ENCODE measurements at regions not wholly inside any gene's neighbourhood (a gene's known extent, or its start where the extent isn't known, plus 50 kb on each side); places are given as distances from the start of the nearest gene placed in this dataset.

DNA sequence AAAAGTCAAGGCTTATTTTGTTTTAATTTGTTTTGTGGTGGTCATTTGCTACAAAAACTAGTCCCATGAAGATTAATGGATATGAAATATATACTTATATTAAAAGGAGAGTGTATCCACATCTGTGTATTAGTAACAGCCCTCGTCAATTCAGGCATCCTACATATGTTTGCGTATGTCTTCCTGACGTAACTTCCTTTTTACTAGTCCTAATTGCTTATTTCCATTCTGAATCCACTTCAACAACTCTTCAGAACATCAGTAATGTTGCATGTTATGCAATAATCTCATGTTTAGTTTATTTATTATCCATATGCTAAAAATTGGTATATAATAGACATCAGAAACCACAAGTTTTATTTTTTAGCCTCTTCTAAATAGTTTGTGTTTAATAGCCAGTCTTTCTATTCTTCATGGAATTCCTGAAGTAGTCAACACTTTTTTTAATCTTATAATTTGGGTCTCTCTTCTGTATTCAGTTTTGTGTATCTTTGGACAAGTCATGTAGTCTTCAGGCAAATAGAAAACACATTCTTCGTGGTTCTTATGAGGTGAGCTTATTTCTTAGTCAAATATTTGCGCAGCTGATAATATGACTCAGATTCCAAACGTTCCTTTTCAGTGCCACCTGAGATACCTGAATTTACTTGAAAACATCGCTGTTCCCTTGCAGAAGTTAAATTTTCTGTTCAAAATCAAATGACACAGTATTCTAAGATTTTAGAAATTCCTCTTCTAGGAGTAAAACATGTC lies 268.6 kb downstream of the CCDC59 start:
- Histone ChIP-seq H3K9ac (ENCODE audit: control insufficient read depth, extremely low read depth, insufficient read depth, low read length) (no peak overlapping the region), H3K36me3 (ENCODE audit: control insufficient read depth in 2 of 2, extremely low read depth in 1 of 2, insufficient read depth in 2 of 2, low read length in 2 of 2) (no peaks in the 10 kb centered on the region), H3K9me1 (ENCODE audit: control insufficient read depth, extremely low read depth, insufficient read depth, low read length) (no peaks in the 10 kb centered on the region), H3K27me3 (ENCODE audit: control insufficient read depth, extremely low read depth, insufficient read depth, low read length) (no peaks in the 10 kb centered on the region), H3K4me2 (ENCODE audit: control insufficient read depth, extremely low read depth, insufficient read depth, low read depth, low read length) (no peak overlapping the region), H2AFZ (ENCODE audit: control insufficient read depth, low read length) (no peak overlapping the region), H3K27ac (ENCODE audit: control insufficient read depth, insufficient read depth, low read length) (no peak overlapping the region), H3K9me3 (ENCODE audit: control insufficient read depth, low read depth, low read length) (no peaks in the 10 kb centered on the region), H3K4me1 (ENCODE audit: control insufficient read depth, extremely low read depth, insufficient read depth, low read length) (no peaks in the 10 kb centered on the region), H3K4me3 (ENCODE audit: control insufficient read depth in 2 of 3, extremely low read depth in 1 of 3, insufficient read depth in 2 of 3, low read depth in 1 of 3, low read length in 3 of 3) (no peak overlapping the region), H4K20me1 (ENCODE audit: control insufficient read depth, extremely low read depth, insufficient read depth, low read length) (no peaks in the 10 kb centered on the region), H3K79me2 (ENCODE audit: control insufficient read depth, insufficient read depth, low read length) (no peaks in the 10 kb centered on the region)
- DNase-seq (ENCODE audit: low read depth, low spot score), result no peak
- FAIRE-seq, result no peak
- dilution Hi-C loops (cut with MboI; ENCODE audit: extremely low pct_ligation_motif_present, low sequenced_read_pairs), result no loop called here
- no peak for TF ChIP-seq EZH2 (IDR thresholded peaks at IDR 0.05; ENCODE audit: low read length)
- TF ChIP-seq, protein P1, sequence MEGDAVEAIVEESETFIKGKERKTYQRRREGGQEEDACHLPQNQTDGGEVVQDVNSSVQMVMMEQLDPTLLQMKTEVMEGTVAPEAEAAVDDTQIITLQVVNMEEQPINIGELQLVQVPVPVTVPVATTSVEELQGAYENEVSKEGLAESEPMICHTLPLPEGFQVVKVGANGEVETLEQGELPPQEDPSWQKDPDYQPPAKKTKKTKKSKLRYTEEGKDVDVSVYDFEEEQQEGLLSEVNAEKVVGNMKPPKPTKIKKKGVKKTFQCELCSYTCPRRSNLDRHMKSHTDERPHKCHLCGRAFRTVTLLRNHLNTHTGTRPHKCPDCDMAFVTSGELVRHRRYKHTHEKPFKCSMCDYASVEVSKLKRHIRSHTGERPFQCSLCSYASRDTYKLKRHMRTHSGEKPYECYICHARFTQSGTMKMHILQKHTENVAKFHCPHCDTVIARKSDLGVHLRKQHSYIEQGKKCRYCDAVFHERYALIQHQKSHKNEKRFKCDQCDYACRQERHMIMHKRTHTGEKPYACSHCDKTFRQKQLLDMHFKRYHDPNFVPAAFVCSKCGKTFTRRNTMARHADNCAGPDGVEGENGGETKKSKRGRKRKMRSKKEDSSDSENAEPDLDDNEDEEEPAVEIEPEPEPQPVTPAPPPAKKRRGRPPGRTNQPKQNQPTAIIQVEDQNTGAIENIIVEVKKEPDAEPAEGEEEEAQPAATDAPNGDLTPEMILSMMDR (optimal IDR thresholded peaks at IDR 0.05 in 1 of 3, IDR thresholded peaks at IDR 0.05 in 1 of 3, conservative IDR thresholded peaks at IDR 0.05 in 1 of 3; ENCODE audit: extremely low read depth in 1 of 3, insufficient read depth in 2 of 3, low read length in 3 of 3), result no peak

DNA sequence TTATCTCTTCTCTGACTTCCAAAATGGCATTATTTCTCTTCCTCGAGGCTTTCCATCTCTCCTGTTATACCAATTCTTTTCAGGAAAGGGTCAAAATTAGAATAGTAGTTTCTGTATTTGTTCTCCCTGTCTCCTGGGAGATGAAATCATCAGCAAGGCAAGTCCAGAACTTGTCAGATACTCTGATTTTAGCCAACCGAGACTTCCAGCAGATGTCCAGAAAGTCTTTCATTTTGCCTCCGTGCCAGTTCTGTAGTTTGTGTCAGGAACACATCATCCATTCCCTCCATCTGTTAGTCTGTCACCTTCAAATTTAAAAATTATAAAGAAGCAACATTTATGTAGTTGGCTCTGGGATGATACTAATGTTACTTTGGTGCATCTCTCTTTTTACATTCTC lies 275.7 kb downstream of the CCDC59 start:
- FAIRE-seq (no peak), DNase-seq (ENCODE audit: low read depth, low spot score) (no peak)

More for the DNA sequence above, 275.7 kb downstream of the CCDC59 start:
- Histone ChIP-seq H3K9me1 (ENCODE audit: control insufficient read depth, extremely low read depth, insufficient read depth, low read length) (no peaks in the 10 kb centered on the region), H2AFZ (ENCODE audit: control insufficient read depth, low read length) (peak overlapping the region; percentile 2), H4K20me1 (ENCODE audit: control insufficient read depth, extremely low read depth, insufficient read depth, low read length) (no peaks in the 10 kb centered on the region), H3K36me3 (ENCODE audit: control insufficient read depth in 2 of 2, extremely low read depth in 1 of 2, insufficient read depth in 2 of 2, low read length in 2 of 2) (no peaks in the 10 kb centered on the region), H3K4me3 (ENCODE audit: control insufficient read depth in 2 of 3, extremely low read depth in 1 of 3, insufficient read depth in 2 of 3, low read depth in 1 of 3, low read length in 3 of 3) (no peak overlapping the region), H3K9ac (ENCODE audit: control insufficient read depth, extremely low read depth, insufficient read depth, low read length) (no peak overlapping the region), H3K27ac (ENCODE audit: control insufficient read depth, insufficient read depth, low read length) (no peak overlapping the region), H3K4me2 (ENCODE audit: control insufficient read depth, extremely low read depth, insufficient read depth, low read depth, low read length) (no peak overlapping the region), H3K79me2 (ENCODE audit: control insufficient read depth, insufficient read depth, low read length) (no peaks in the 10 kb centered on the region), H3K4me1 (ENCODE audit: control insufficient read depth, extremely low read depth, insufficient read depth, low read length) (no peaks in the 10 kb centered on the region), H3K9me3 (ENCODE audit: control insufficient read depth, low read depth, low read length) (no peaks in the 10 kb centered on the region), H3K27me3 (ENCODE audit: control insufficient read depth, extremely low read depth, insufficient read depth, low read length) (no peaks in the 10 kb centered on the region)
- TF ChIP-seq EZH2 (IDR thresholded peaks at IDR 0.05; ENCODE audit: low read length), result no peak
- TF ChIP-seq, protein P1 (optimal IDR thresholded peaks at IDR 0.05 in 1 of 3, IDR thresholded peaks at IDR 0.05 in 1 of 3, conservative IDR thresholded peaks at IDR 0.05 in 1 of 3; ENCODE audit: extremely low read depth in 1 of 3, insufficient read depth in 2 of 3, low read length in 3 of 3), result no peak
- dilution Hi-C loops (cut with MboI; ENCODE audit: extremely low pct_ligation_motif_present, low sequenced_read_pairs), result no loop called here
